Mammary epithelial cell (primary cell): ENCODE measurements at regions not wholly inside any gene's neighbourhood (a gene's known extent, or its start where the extent isn't known, plus 50 kb on each side); places are given as distances from the start of the nearest gene placed in this dataset.

Experiments used
- CTCF ChIP-seq, 2 donors: IDR thresholded peaks in 1 of 2; conservative IDR thresholded peaks in 1 of 2; 2 replicates each; pipeline ENCODE4 v1.5.1; 2011 to 2012; ENCODE audit warnings: inconsistent platforms in 2 of 2, low read length in 2 of 2, mild to moderate bottlenecking in 2 of 2, control low read depth in 1 of 2, low read depth in 1 of 2; ENCODE audit not compliant: insufficient read depth in 1 of 2; ENCODE audit errors: extremely low read depth in 1 of 2
- EZH2 ChIP-seq: IDR thresholded peaks from 2 replicates; pipeline ENCODE4 v1.6.1; 2012; ENCODE audit warnings: low read length, inconsistent platforms, borderline replicate concordance

GRCh38 chr5:166431456-166431855 lies 1860.0 kb upstream of the WWC1 start:
- TF ChIP-seq CTCF (conservative IDR thresholded peaks at IDR 0.05 in 1 of 2, IDR thresholded peaks at IDR 0.05 in 1 of 2; ENCODE audit: extremely low read depth in 1 of 2, insufficient read depth in 1 of 2, low read depth in 1 of 2, low read length in 2 of 2): no peak
- TF ChIP-seq EZH2: no peak
